ENCODE measurements at regions not wholly inside any gene's neighbourhood (a gene's known extent, or its start where the extent isn't known, plus 50 kb on each side); places are given as distances from the start of the nearest gene placed in this dataset.

GRCh38 chr6:122048570-122048969 is 350.9 kb upstream of the HSF2 start:
- TF ChIP-seq CTCF (IDR thresholded peaks at IDR 0.05) (no peak), POLR2A (IDR thresholded peaks at IDR 0.05) (no peak), EP300 (IDR thresholded peaks at IDR 0.05) (no peak), POLR2AphosphoS5 (IDR thresholded peaks at IDR 0.05) (no peak)
- no peak for DNase-seq (ENCODE audit: low spot score in 2 of 2)
- no peaks in the 10 kb centered on the region for H3K36me3 ChIP-seq
- no peak overlapping the region for H3K27ac ChIP-seq
- no peak overlapping the region for H3K4me3 ChIP-seq
- no peaks in the 10 kb centered on the region for H3K27me3 ChIP-seq
- no peaks in the 10 kb centered on the region for H3K9me3 ChIP-seq
- H3K4me1 ChIP-seq: peaks cover 5% of the 10 kb centered on the region
- 58% methylated on average over 3 of the region's 3 CpGs for WGBS

- Histone ChIP-seq H3K9me3 (no peaks in the 10 kb centered on the region), H3K4me1 (peaks cover 5% of the 10 kb centered on the region), H3K36me3 (no peaks in the 10 kb centered on the region), H3K27me3 (no peaks in the 10 kb centered on the region), H3K27ac (no peak overlapping the region), H3K4me3 (peak overlapping the region; percentile 20)
- no peak for TF ChIP-seq EP300 (IDR thresholded peaks at IDR 0.05)
- no peak for TF ChIP-seq POLR2AphosphoS5 (IDR thresholded peaks at IDR 0.05)
- TF ChIP-seq POLR2A (IDR thresholded peaks at IDR 0.05): no peak
- TF ChIP-seq CTCF (IDR thresholded peaks at IDR 0.05): no peak
- 25% methylated on average over 6 of the region's 6 CpGs for WGBS
- DNase-seq (ENCODE audit: low spot score in 2 of 2): no peak
Measured at GRCh38 chr6:122049341-122049740, 350.1 kb upstream of the HSF2 start.

- no peak for DNase-seq (ENCODE audit: low spot score in 2 of 2)
- no peak overlapping the region for H3K4me3 ChIP-seq
- no peaks in the 10 kb centered on the region for H3K9me3 ChIP-seq
- TF ChIP-seq EP300 (IDR thresholded peaks at IDR 0.05) (no peak), CTCF (IDR thresholded peaks at IDR 0.05) (no peak), POLR2AphosphoS5 (IDR thresholded peaks at IDR 0.05) (no peak)
- H3K4me1 ChIP-seq: peaks cover 5% of the 10 kb centered on the region
- H3K27ac ChIP-seq: no peak overlapping the region
- H3K36me3 ChIP-seq: no peaks in the 10 kb centered on the region
- H3K27me3 ChIP-seq: no peaks in the 10 kb centered on the region
Measured at GRCh38 chr6:122050242-122050755, 349.2 kb upstream of the HSF2 start.

GRCh38 chr6:122052346-122052900 is 347.0 kb upstream of the HSF2 start:
- no peak for DNase-seq (ENCODE audit: low spot score in 2 of 2)
- Histone ChIP-seq H3K27me3 (no peaks in the 10 kb centered on the region), H3K36me3 (no peaks in the 10 kb centered on the region), H3K9me3 (no peaks in the 10 kb centered on the region), H3K4me3 (no peak overlapping the region), H3K4me1 (peaks cover 5% of the 10 kb centered on the region), H3K27ac (no peak overlapping the region)
- WGBS: 77% methylated on average over 3 of the region's 3 CpGs
- TF ChIP-seq EP300 (IDR thresholded peaks at IDR 0.05): no peak
- no peak for TF ChIP-seq CTCF (IDR thresholded peaks at IDR 0.05)
- TF ChIP-seq POLR2A (IDR thresholded peaks at IDR 0.05): no peak
- TF ChIP-seq POLR2AphosphoS5 (IDR thresholded peaks at IDR 0.05): no peak

- Histone ChIP-seq H3K27ac (no peak overlapping the region), H3K36me3 (no peaks in the 10 kb centered on the region), H3K4me3 (no peak overlapping the region), H3K9me3 (no peaks in the 10 kb centered on the region), H3K4me1 (no peaks in the 10 kb centered on the region), H3K27me3 (no peaks in the 10 kb centered on the region)
- 51% methylated on average over 4 of the region's 4 CpGs for WGBS
- DNase-seq (ENCODE audit: low spot score in 2 of 2): no peak
- TF ChIP-seq POLR2A (IDR thresholded peaks at IDR 0.05) (no peak), EP300 (IDR thresholded peaks at IDR 0.05) (no peak), POLR2AphosphoS5 (IDR thresholded peaks at IDR 0.05) (no peak), CTCF (IDR thresholded peaks at IDR 0.05) (no peak)
Measured at GRCh38 chr6:122059918-122060317, 339.5 kb upstream of the HSF2 start.

All from suprapubic skin (tissue), 4 donors.